SK-N-SH (cell line): ENCODE measurements at regions not wholly inside any gene's neighbourhood (a gene's known extent, or its start where the extent isn't known, plus 50 kb on each side); places are given as distances from the start of the nearest gene placed in this dataset.

Experiments used
- CTCF ChIA-PET: fragments of 300-600, 350-600 bp; formaldehyde crosslinking; extraction: SDS; loops from one replicate; lab custom pipeline; 2021; lab: Yijun Ruan, JAX
- POLR2A ChIA-PET: fragments of 350-600 bp; sonication (Branson Sonifier 250); formaldehyde crosslinking; extraction: SDS; loops from one replicate; lab custom pipeline; 2020; ENCODE audit warnings: antibody characterized with exemption, inconsistent platforms; lab: Yijun Ruan, JAX
- DNase-seq: peaks from one replicate; pipeline ENCODE4 v3.0.0; 2012
- H2AFZ ChIP-seq: fragments of 200-600 bp; sonication (generic); 2 replicates; pipeline ENCODE4 v1.8.1; 2016; ENCODE audit warnings: antibody characterized with exemption, mild to moderate bottlenecking, low read depth
- H3F3A ChIP-seq: fragments of 200-600 bp; sonication (generic); replicated peaks from 2 replicates; pipeline ENCODE3; 2016; ENCODE audit warnings: antibody characterized with exemption, mild to moderate bottlenecking; ENCODE audit not compliant: insufficient read depth
- H3K27ac ChIP-seq, 2 experiments: fragments of 200-500 bp in 1 of 2; fragments of 200-600 bp in 1 of 2; sonication (Bioruptor generic) in 1 of 2; sonication (generic), shearing (Covaris generic) in 1 of 2; 2 replicates each; pipeline versions ENCODE4 v1.5.1 to v1.6.1; 2014 to 2016; ENCODE audit warnings: low read depth in 2 of 2, inconsistent platforms in 1 of 2, low read length in 1 of 2, mild to moderate bottlenecking in 1 of 2, mixed read lengths in 1 of 2
- H3K27me3 ChIP-seq: fragments of 200-600 bp; sonication (generic), shearing (Covaris generic); 2 replicates; pipeline ENCODE4 v1.6.1; 2016; ENCODE audit warnings: mixed run types; ENCODE audit not compliant: insufficient read depth
- H3K36me3 ChIP-seq, 2 experiments: fragments of 200-500 bp in 1 of 2; fragments of 200-600 bp in 1 of 2; sonication (Bioruptor generic) in 1 of 2; sonication (generic) in 1 of 2; replicated peaks in 1 of 2; 2 replicates each; pipeline versions ENCODE3 to v1.5.1; 2014 to 2016; ENCODE audit warnings: low read length in 1 of 2, mild to moderate bottlenecking in 1 of 2; ENCODE audit not compliant: insufficient read depth in 2 of 2, control insufficient read depth in 1 of 2
- H3K4me1 ChIP-seq, 2 experiments: fragments of 200-500 bp in 1 of 2; fragments of 200-600 bp in 1 of 2; sonication (Bioruptor generic) in 1 of 2; sonication (generic), shearing (Covaris generic) in 1 of 2; 2 replicates each; pipeline versions ENCODE4 v1.5.1 to v1.6.1; 2014 to 2016; ENCODE audit warnings: low read depth in 1 of 2, low read length in 1 of 2, mixed run types in 1 of 2; ENCODE audit not compliant: insufficient read depth in 2 of 2, control insufficient read depth in 1 of 2
- H3K4me2 ChIP-seq: fragments of 200-600 bp; sonication (generic), shearing (Covaris generic); 2 replicates; pipeline ENCODE4 v1.6.1; 2017; ENCODE audit warnings: mixed run types
- H3K4me3 ChIP-seq, 2 experiments: fragments of 200-500 bp in 1 of 2; fragments of 200-600 bp in 1 of 2; sonication (Bioruptor generic) in 1 of 2; sonication (generic), shearing (Covaris generic) in 1 of 2; 2 replicates each; pipeline versions ENCODE4 v1.5.1 to v1.8.1; 2014 to 2016; ENCODE audit warnings: low read depth in 2 of 2, inconsistent platforms in 1 of 2, low read length in 1 of 2, mild to moderate bottlenecking in 1 of 2, mixed read lengths in 1 of 2, moderate library complexity in 1 of 2
- H3K79me2 ChIP-seq: fragments of 200-600 bp; sonication (generic); 2 replicates; pipeline ENCODE4 v1.8.1; 2017; ENCODE audit warnings: mild to moderate bottlenecking; ENCODE audit not compliant: insufficient read depth
- H3K9ac ChIP-seq: fragments of 200-600 bp; sonication (generic); 2 replicates; pipeline ENCODE4 v1.6.1; 2017; ENCODE audit warnings: mixed run types
- H3K9me2 ChIP-seq: fragments of 200-600 bp; sonication (generic); 2 replicates; pipeline ENCODE4 v1.6.1; 2017; ENCODE audit warnings: mixed run types
- H3K9me3 ChIP-seq: fragments of 200-600 bp; sonication (generic); 2 replicates; pipeline ENCODE4 v1.6.1; 2017; ENCODE audit warnings: mixed run types, mild to moderate bottlenecking, moderate library complexity
- H4K20me1 ChIP-seq: fragments of 200-600 bp; sonication (generic); 2 replicates; pipeline ENCODE4 v1.6.1; 2017; ENCODE audit warnings: mild to moderate bottlenecking, mixed run types; ENCODE audit not compliant: insufficient read depth
- EP300 ChIP-seq, 2 experiments: IDR thresholded peaks; 2 replicates each; pipeline versions ENCODE4 v1.4.0 to v1.6.1; 2012; ENCODE audit warnings: borderline replicate concordance in 1 of 2, low read depth in 1 of 2, low read length in 1 of 2
- FOXM1 ChIP-seq: IDR thresholded peaks from 2 replicates; pipeline ENCODE4 v1.4.0; 2012; ENCODE audit warnings: low read depth, mild to moderate bottlenecking
- GATA2 ChIP-seq: sonication (generic); formaldehyde crosslinking; IDR thresholded peaks from 2 replicates; pipeline ENCODE4 v1.5.0; 2020; ENCODE audit warnings: mild to moderate bottlenecking, missing genetic modification reagents
- JUND ChIP-seq: IDR thresholded peaks from 2 replicates; pipeline ENCODE4 v1.4.0; 2012
- POLR2AphosphoS5 ChIP-seq: IDR thresholded peaks from 2 replicates; pipeline ENCODE4 v1.6.1; 2012; ENCODE audit warnings: low read depth, low read length
- RFX5 ChIP-seq: IDR thresholded peaks from 2 replicates; pipeline ENCODE4 v1.6.1; 2012; ENCODE audit warnings: mild to moderate bottlenecking, improper control_type of control experiment, low read length
- RXRA ChIP-seq: IDR thresholded peaks from 2 replicates; pipeline ENCODE4 v1.4.0; 2012; ENCODE audit warnings: low read depth, mild to moderate bottlenecking, borderline replicate concordance
- SIN3A ChIP-seq: IDR thresholded peaks from 2 replicates; pipeline ENCODE4 v1.6.1; 2012; ENCODE audit warnings: low read depth, mild to moderate bottlenecking, low read length, moderate library complexity, borderline replicate concordance
- TAF1 ChIP-seq: IDR thresholded peaks from 2 replicates; pipeline ENCODE4 v1.6.1; 2012; ENCODE audit warnings: low read depth, mild to moderate bottlenecking, low read length, moderate library complexity, borderline replicate concordance
- TCF12 ChIP-seq: IDR thresholded peaks from 2 replicates; pipeline ENCODE4 v1.4.0; 2012
- TEAD4 ChIP-seq: IDR thresholded peaks from 2 replicates; pipeline ENCODE4 v1.4.0; 2012; ENCODE audit warnings: mild to moderate bottlenecking, borderline replicate concordance; ENCODE audit not compliant: insufficient read depth
- YY1 ChIP-seq: IDR thresholded peaks from 2 replicates; pipeline ENCODE4 v1.4.0; 2012; ENCODE audit warnings: low read depth, mild to moderate bottlenecking
- WGBS: methylation state at CpG from one replicate; pipeline ENCODE4 v1.1.6; 2017; ENCODE audit warnings: low lambda C conversion rate; 5-methylcytosine and 5-hydroxymethylcytosine counted together
- TF ChIP-seq, protein P1 (sequence below): IDR thresholded peaks from 2 replicates; pipeline ENCODE4 v1.6.1; 2012; ENCODE audit warnings: mild to moderate bottlenecking, low read depth, low read length, moderate library complexity
- TF ChIP-seq, protein P2 (sequence below): fragments of 150-350 bp; IDR thresholded peaks from 2 replicates; pipeline ENCODE4 v1.6.1; 2016; ENCODE audit warnings: mild to moderate bottlenecking, low read depth, low read length
- TF ChIP-seq, protein P3 (sequence below): IDR thresholded peaks from 2 replicates; pipeline ENCODE4; 2012

DNA sequence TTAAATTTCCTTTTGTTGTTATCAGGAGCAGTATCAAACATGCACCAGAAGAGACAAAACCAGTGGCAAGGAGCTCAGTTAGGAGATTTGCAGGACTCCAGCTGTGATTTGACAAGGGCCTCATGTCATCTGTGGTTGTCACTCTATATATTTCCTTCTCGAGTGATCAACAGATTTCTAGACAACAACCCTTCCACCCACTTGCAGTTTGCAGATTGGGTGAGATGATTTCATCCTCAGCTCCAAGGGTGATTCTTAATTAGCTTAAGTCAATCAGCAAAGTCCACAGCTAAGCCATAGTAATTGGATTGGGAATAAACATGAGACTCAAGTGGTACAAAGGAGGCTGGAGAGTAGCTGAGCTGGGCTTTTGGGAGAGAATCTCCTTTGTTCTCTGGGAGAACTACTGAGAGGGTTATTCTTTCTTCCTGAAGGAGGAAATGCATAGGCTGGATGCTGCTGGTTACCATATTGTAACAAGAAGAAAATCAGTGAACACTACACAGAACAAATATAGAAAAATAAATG is 192.8 kb downstream of the PPARGC1A start:
- H3K27ac ChIP-seq: no peak overlapping the region
- 7% methylated on average over 1 of the region's 1 CpG for WGBS
- H3K9me3 ChIP-seq: no peaks in the 10 kb centered on the region
- no peak for TF ChIP-seq JUND
- no peak for TF ChIP-seq RFX5
- no peak for TF ChIP-seq SIN3A
- TF ChIP-seq RXRA: no peak
- TF ChIP-seq, protein P1, sequence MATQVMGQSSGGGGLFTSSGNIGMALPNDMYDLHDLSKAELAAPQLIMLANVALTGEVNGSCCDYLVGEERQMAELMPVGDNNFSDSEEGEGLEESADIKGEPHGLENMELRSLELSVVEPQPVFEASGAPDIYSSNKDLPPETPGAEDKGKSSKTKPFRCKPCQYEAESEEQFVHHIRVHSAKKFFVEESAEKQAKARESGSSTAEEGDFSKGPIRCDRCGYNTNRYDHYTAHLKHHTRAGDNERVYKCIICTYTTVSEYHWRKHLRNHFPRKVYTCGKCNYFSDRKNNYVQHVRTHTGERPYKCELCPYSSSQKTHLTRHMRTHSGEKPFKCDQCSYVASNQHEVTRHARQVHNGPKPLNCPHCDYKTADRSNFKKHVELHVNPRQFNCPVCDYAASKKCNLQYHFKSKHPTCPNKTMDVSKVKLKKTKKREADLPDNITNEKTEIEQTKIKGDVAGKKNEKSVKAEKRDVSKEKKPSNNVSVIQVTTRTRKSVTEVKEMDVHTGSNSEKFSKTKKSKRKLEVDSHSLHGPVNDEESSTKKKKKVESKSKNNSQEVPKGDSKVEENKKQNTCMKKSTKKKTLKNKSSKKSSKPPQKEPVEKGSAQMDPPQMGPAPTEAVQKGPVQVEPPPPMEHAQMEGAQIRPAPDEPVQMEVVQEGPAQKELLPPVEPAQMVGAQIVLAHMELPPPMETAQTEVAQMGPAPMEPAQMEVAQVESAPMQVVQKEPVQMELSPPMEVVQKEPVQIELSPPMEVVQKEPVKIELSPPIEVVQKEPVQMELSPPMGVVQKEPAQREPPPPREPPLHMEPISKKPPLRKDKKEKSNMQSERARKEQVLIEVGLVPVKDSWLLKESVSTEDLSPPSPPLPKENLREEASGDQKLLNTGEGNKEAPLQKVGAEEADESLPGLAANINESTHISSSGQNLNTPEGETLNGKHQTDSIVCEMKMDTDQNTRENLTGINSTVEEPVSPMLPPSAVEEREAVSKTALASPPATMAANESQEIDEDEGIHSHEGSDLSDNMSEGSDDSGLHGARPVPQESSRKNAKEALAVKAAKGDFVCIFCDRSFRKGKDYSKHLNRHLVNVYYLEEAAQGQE: no peak
- H3K27me3 ChIP-seq: no peaks in the 10 kb centered on the region
- no peak for DNase-seq
- CTCF ChIA-PET: no interaction called here
- no peaks in the 10 kb centered on the region for H3K9me2 ChIP-seq
- POLR2A ChIA-PET: no interaction called here
- H4K20me1 ChIP-seq: no peaks in the 10 kb centered on the region
- H3K4me1 ChIP-seq: no peaks in the 10 kb centered on the region
- no peak overlapping the region for H3K9ac ChIP-seq
- H3K4me2 ChIP-seq: no peak overlapping the region
- H2AFZ ChIP-seq: no peak overlapping the region
- H3K36me3 ChIP-seq: no peaks in the 10 kb centered on the region
- H3K79me2 ChIP-seq: no peaks in the 10 kb centered on the region
- H3K4me3 ChIP-seq: no peak overlapping the region
- no peaks in the 10 kb centered on the region for H3F3A ChIP-seq

DNA sequence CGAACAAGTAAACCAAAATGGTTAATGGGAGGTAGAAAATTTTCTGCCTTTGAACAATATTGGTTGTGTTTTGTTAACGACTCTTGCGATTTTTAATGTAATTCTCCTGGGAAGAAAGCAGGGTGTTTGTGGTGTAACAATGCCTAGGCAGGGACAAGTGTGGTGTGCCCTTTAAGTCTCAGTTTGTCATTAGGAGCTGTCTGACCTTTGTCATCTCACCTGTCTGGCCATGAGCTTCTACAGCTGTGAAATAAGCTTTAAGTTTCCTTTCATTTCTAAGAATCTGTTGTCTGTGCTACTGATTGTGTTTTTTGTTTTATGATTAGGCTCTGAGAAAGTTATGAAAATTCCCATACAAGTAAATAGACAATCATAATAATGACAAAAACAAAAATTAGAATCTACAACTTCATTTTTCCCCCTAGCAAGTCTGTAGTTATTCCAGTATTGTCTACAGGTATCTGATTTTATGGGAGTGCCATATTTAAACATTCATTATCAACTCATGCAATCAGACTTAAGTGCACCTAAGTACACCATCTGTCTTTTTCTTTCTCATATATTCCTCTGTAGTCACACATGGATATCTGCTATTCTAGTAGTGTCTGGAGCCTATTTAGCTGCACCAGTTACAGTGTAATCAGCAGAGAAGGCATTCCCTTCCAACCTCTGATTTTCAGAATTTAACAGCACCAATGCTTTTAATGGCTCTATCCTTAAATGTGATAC is 203.5 kb downstream of the PPARGC1A start:
- Histone ChIP-seq H3K27me3 (no peaks in the 10 kb centered on the region), H2AFZ (no peak overlapping the region), H3K36me3 (no peaks in the 10 kb centered on the region), H3K9ac (no peak overlapping the region), H3K4me1 (no peaks in the 10 kb centered on the region), H3K4me3 (no peak overlapping the region), H3K27ac (no peak overlapping the region), H4K20me1 (no peaks in the 10 kb centered on the region), H3K4me2 (no peak overlapping the region), H3K9me2 (no peaks in the 10 kb centered on the region), H3K9me3 (no peaks in the 10 kb centered on the region), H3K79me2 (no peaks in the 10 kb centered on the region), H3F3A (no peaks in the 10 kb centered on the region)
- ChIA-PET POLR2A (no interaction called here), CTCF (no interaction called here)
- WGBS: 66% methylated on average over 3 of the region's 3 CpGs
- no peak for DNase-seq
- TF ChIP-seq TAF1: no peak
- TF ChIP-seq, protein P2, sequence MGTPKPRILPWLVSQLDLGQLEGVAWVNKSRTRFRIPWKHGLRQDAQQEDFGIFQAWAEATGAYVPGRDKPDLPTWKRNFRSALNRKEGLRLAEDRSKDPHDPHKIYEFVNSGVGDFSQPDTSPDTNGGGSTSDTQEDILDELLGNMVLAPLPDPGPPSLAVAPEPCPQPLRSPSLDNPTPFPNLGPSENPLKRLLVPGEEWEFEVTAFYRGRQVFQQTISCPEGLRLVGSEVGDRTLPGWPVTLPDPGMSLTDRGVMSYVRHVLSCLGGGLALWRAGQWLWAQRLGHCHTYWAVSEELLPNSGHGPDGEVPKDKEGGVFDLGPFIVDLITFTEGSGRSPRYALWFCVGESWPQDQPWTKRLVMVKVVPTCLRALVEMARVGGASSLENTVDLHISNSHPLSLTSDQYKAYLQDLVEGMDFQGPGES: no peak
- TF ChIP-seq POLR2AphosphoS5: no peak
- no peak for TF ChIP-seq RXRA
- TF ChIP-seq YY1: no peak
- TF ChIP-seq, protein P3, sequence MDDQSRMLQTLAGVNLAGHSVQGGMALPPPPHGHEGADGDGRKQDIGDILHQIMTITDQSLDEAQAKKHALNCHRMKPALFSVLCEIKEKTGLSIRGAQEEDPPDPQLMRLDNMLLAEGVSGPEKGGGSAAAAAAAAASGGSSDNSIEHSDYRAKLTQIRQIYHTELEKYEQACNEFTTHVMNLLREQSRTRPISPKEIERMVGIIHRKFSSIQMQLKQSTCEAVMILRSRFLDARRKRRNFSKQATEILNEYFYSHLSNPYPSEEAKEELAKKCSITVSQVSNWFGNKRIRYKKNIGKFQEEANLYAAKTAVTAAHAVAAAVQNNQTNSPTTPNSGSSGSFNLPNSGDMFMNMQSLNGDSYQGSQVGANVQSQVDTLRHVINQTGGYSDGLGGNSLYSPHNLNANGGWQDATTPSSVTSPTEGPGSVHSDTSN: no peak
- no peak for TF ChIP-seq TEAD4
- TF ChIP-seq SIN3A: no peak
- no peak for TF ChIP-seq GATA2 (CRISPR knock-in tag)
- no peak for TF ChIP-seq EP300 (IDR thresholded peaks at IDR 0.05; ENCODE audit: borderline replicate concordance in 1 of 2, low read depth in 1 of 2, low read length in 1 of 2)
- TF ChIP-seq TCF12: no peak
- TF ChIP-seq FOXM1: no peak
